ENCODE measurements at regions not wholly inside any gene's neighbourhood (a gene's known extent, or its start where the extent isn't known, plus 50 kb on each side); places are given as distances from the start of the nearest gene placed in this dataset.

DNA sequence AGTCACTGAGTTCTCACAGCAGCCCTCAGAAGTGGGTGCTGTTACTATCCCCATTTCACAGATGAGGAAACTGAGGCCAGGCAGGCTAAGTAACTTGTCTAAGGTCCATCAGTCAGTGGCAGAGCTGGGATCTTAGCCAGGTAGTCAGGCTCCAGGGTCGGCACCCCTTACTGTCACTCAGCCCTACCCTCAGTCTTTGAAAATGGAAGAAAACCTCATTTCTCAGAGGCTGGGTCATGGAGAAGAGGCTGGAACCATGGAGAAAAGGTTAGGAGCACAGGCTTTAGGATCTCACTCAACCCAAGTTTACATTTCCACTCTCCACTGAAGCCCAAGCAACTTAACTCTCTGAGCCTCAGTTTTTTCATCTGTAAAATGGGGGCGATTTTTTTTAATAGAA lies 116.2 kb upstream of the SIRPG start:
- no peaks in the 10 kb centered on the region for H3K9me3 ChIP-seq (ENCODE audit: low read depth, low read length, poor library complexity, severe bottlenecking)
- peaks cover 4% of the 10 kb centered on the region for H3K4me1 ChIP-seq (ENCODE audit: insufficient read depth, low read length, poor library complexity, severe bottlenecking)
- POLR2A ChIA-PET (ENCODE audit: low non-redundant PET) = no interaction called here
- no peaks in the 10 kb centered on the region for H3K27me3 ChIP-seq (replicated peaks; ENCODE audit: insufficient read depth, low read depth, low read length, poor library complexity)
- no peak overlapping the region for H3K27ac ChIP-seq (ENCODE audit: low read depth, low read length, poor library complexity, severe bottlenecking)
- intact Hi-C loops (cut with micrococcal nuclease; ENCODE audit: unreplicated experiment) = no loop called here
- DNase-seq (ENCODE audit: low spot score) = no peak
- no peak overlapping the region for H3K4me3 ChIP-seq (ENCODE audit: low read depth, low read length, poor library complexity, severe bottlenecking)
- H3K36me3 ChIP-seq (ENCODE audit: insufficient read depth, low read length, poor library complexity, severe bottlenecking) = no peaks in the 10 kb centered on the region
- BruUV-seq (replicated peaks) = no TSS peak
- CTCF ChIA-PET = no interaction called here
- TF ChIP-seq, protein P1, sequence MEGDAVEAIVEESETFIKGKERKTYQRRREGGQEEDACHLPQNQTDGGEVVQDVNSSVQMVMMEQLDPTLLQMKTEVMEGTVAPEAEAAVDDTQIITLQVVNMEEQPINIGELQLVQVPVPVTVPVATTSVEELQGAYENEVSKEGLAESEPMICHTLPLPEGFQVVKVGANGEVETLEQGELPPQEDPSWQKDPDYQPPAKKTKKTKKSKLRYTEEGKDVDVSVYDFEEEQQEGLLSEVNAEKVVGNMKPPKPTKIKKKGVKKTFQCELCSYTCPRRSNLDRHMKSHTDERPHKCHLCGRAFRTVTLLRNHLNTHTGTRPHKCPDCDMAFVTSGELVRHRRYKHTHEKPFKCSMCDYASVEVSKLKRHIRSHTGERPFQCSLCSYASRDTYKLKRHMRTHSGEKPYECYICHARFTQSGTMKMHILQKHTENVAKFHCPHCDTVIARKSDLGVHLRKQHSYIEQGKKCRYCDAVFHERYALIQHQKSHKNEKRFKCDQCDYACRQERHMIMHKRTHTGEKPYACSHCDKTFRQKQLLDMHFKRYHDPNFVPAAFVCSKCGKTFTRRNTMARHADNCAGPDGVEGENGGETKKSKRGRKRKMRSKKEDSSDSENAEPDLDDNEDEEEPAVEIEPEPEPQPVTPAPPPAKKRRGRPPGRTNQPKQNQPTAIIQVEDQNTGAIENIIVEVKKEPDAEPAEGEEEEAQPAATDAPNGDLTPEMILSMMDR (conservative IDR thresholded peaks at IDR 0.05; ENCODE audit: low read depth, low read length) = no peak
- no peak for TF ChIP-seq EZH2 (IDR thresholded peaks at IDR 0.05; ENCODE audit: borderline replicate concordance, low read depth, low read length, poor library complexity, severe bottlenecking)

DNA sequence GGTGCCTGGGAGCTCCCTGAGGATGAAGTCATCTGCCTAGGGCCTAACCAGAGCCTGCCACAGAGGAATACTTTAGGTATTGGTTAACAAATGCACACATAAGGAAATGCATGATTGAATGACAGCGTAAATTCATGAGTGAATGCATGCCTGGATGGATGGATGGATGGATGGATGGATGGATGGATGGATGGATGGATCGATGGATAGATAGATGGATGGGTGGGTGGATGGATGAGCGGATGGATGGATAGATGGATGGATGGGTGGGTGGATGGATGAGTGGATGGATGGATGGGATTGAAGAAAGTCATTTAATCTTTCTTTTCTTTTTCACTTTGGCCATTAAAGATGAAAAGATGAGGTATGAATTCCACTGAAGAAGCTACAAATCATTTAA lies 111.9 kb upstream of the SIRPG start:
- TF ChIP-seq, protein P1 (conservative IDR thresholded peaks at IDR 0.05; ENCODE audit: low read depth, low read length) = no peak
- no peak for TF ChIP-seq EZH2 (IDR thresholded peaks at IDR 0.05; ENCODE audit: borderline replicate concordance, low read depth, low read length, poor library complexity, severe bottlenecking)
- H3K36me3 ChIP-seq (ENCODE audit: insufficient read depth, low read length, poor library complexity, severe bottlenecking) = no peaks in the 10 kb centered on the region
- intact Hi-C loops (cut with micrococcal nuclease; ENCODE audit: unreplicated experiment) = no loop called here
- ChIA-PET CTCF (no interaction called here), POLR2A (ENCODE audit: low non-redundant PET) (no interaction called here)
- no peak overlapping the region for H3K27ac ChIP-seq (ENCODE audit: low read depth, low read length, poor library complexity, severe bottlenecking)
- H3K9me3 ChIP-seq (ENCODE audit: low read depth, low read length, poor library complexity, severe bottlenecking) = no peaks in the 10 kb centered on the region
- H3K27me3 ChIP-seq (replicated peaks; ENCODE audit: insufficient read depth, low read depth, low read length, poor library complexity) = no peaks in the 10 kb centered on the region
- DNase-seq (ENCODE audit: low spot score) = no peak
- H3K4me3 ChIP-seq (ENCODE audit: low read depth, low read length, poor library complexity, severe bottlenecking) = no peak overlapping the region
- H3K4me1 ChIP-seq (ENCODE audit: insufficient read depth, low read length, poor library complexity, severe bottlenecking) = no peaks in the 10 kb centered on the region
- no TSS peak for BruUV-seq (replicated peaks)

DNA sequence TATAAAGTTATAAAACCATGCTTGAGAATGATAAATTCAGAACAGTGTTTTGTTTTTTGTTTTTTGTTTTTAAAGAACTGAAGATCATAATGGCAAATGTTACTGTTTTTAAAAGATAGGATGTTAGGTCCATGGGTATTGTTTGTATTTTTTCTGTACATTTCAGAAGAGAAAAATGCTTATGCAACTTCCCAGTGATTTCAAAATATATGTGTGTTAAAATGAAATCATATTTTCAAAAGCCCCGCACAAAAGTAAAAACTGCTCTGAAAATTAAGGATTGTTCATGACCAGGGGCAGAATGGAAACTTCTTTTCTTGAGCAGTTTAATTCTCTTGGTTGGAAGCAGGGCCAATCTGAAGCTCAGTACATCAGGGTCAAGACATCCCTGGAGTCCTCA lies 109.2 kb upstream of the SIRPG start:
- H3K27me3 ChIP-seq (replicated peaks; ENCODE audit: insufficient read depth, low read depth, low read length, poor library complexity) = no peaks in the 10 kb centered on the region
- ChIA-PET CTCF (no interaction called here), POLR2A (ENCODE audit: low non-redundant PET) (no interaction called here)
- no peak for TF ChIP-seq EZH2 (IDR thresholded peaks at IDR 0.05; ENCODE audit: borderline replicate concordance, low read depth, low read length, poor library complexity, severe bottlenecking)
- TF ChIP-seq, protein P1 (conservative IDR thresholded peaks at IDR 0.05; ENCODE audit: low read depth, low read length) = no peak
- no TSS peak for BruUV-seq (replicated peaks)
- no peaks in the 10 kb centered on the region for H3K4me1 ChIP-seq (ENCODE audit: insufficient read depth, low read length, poor library complexity, severe bottlenecking)
- intact Hi-C loops (cut with micrococcal nuclease; ENCODE audit: unreplicated experiment) = no loop called here
- no peak overlapping the region for H3K4me3 ChIP-seq (ENCODE audit: low read depth, low read length, poor library complexity, severe bottlenecking)
- H3K9me3 ChIP-seq (ENCODE audit: low read depth, low read length, poor library complexity, severe bottlenecking) = no peaks in the 10 kb centered on the region
- no peak overlapping the region for H3K27ac ChIP-seq (ENCODE audit: low read depth, low read length, poor library complexity, severe bottlenecking)
- DNase-seq (ENCODE audit: low spot score) = no peak
- H3K36me3 ChIP-seq (ENCODE audit: insufficient read depth, low read length, poor library complexity, severe bottlenecking) = no peaks in the 10 kb centered on the region
